Mesenchymal stem cell (in vitro differentiated cells and primary cell): ENCODE measurements at regions not wholly inside any gene's neighbourhood (a gene's known extent, or its start where the extent isn't known, plus 50 kb on each side); places are given as distances from the start of the nearest gene placed in this dataset.

Experiments used
- DNase-seq: peaks from one replicate; pipeline ENCODE4 v3.0.0-alpha.2; 2013
- H2AFZ ChIP-seq: one replicate; pipeline ENCODE4 v1.6.1; 2013; ENCODE audit warnings: low read depth, mild to moderate bottlenecking, control low read depth, inconsistent platforms, low read length, moderate library complexity
- H2AK5ac ChIP-seq: 2 replicates; pipeline ENCODE4 v1.6.1; 2013; ENCODE audit warnings: low read length, moderate library complexity, mild to moderate bottlenecking, inconsistent platforms; ENCODE audit not compliant: severe bottlenecking
- H2BK120ac ChIP-seq: one replicate; pipeline ENCODE4 v1.6.1; 2013; ENCODE audit warnings: low read depth, mild to moderate bottlenecking, inconsistent platforms, low read length, moderate library complexity
- H2BK12ac ChIP-seq, 2 experiments: one replicate each; pipeline ENCODE4 v1.6.1; 2013; ENCODE audit warnings: inconsistent platforms in 2 of 2, low read length in 2 of 2, mild to moderate bottlenecking in 2 of 2, moderate library complexity in 2 of 2, control low read depth in 1 of 2
- H2BK15ac ChIP-seq: one replicate; pipeline ENCODE4 v1.6.1; 2013; ENCODE audit warnings: mild to moderate bottlenecking, low read depth, inconsistent platforms; ENCODE audit not compliant: poor library complexity, severe bottlenecking
- H2BK5ac ChIP-seq: 2 replicates; pipeline ENCODE4 v1.6.1; 2013; ENCODE audit warnings: low read depth, mild to moderate bottlenecking, low read length, control low read depth, inconsistent platforms; ENCODE audit not compliant: poor library complexity, severe bottlenecking
- H3K14ac ChIP-seq, 2 experiments: one replicate each; pipeline ENCODE4 v1.6.1; 2013; ENCODE audit warnings: inconsistent platforms in 2 of 2, low read length in 2 of 2, control low read depth in 1 of 2, mild to moderate bottlenecking in 1 of 2, moderate library complexity in 1 of 2
- H3K18ac ChIP-seq, 2 experiments: one replicate each; pipeline ENCODE4 v1.6.1; 2013; ENCODE audit warnings: inconsistent platforms in 2 of 2, low read length in 2 of 2, control low read depth in 1 of 2, low read depth in 1 of 2, mild to moderate bottlenecking in 1 of 2
- H3K23ac ChIP-seq, 2 experiments: one replicate each; pipeline ENCODE4 v1.6.1; 2013; ENCODE audit warnings: inconsistent platforms in 2 of 2, low read length in 2 of 2, mild to moderate bottlenecking in 2 of 2, moderate library complexity in 2 of 2, control low read depth in 1 of 2
- H3K27ac ChIP-seq: 2 replicates; pipeline ENCODE4 v1.5.1; 2013; ENCODE audit warnings: mild to moderate bottlenecking, moderate library complexity, low read length, control low read depth, inconsistent platforms; ENCODE audit not compliant: poor library complexity, severe bottlenecking
- H3K27me3 ChIP-seq, 2 experiments: 2 replicates each; pipeline versions ENCODE4 v1.6.1 to v1.7.0; 2013; ENCODE audit warnings: low read length in 2 of 2, mild to moderate bottlenecking in 2 of 2, moderate library complexity in 2 of 2, control low read depth in 1 of 2, inconsistent platforms in 1 of 2; ENCODE audit not compliant: control insufficient read depth in 1 of 2, insufficient read depth in 1 of 2
- H3K36me3 ChIP-seq, 2 experiments: 2 replicates each; pipeline versions ENCODE4 v1.6.1 to v1.7.0; 2013; ENCODE audit warnings: low read length in 2 of 2, control low read depth in 1 of 2, inconsistent platforms in 1 of 2, low read depth in 1 of 2, mild to moderate bottlenecking in 1 of 2; ENCODE audit not compliant: insufficient read depth in 2 of 2, control insufficient read depth in 1 of 2
- H3K4ac ChIP-seq, 2 experiments: one replicate each; pipeline ENCODE4 v1.6.1; 2013; ENCODE audit warnings: inconsistent platforms in 2 of 2, low read length in 2 of 2, mild to moderate bottlenecking in 2 of 2, moderate library complexity in 2 of 2, control low read depth in 1 of 2, low read depth in 1 of 2
- H3K4me1 ChIP-seq: 2 replicates; pipeline ENCODE4 v1.6.1; 2013; ENCODE audit warnings: low read depth, low read length, control low read depth; ENCODE audit not compliant: control insufficient read depth, insufficient read depth
- H3K4me2 ChIP-seq: 2 replicates; pipeline ENCODE4 v1.6.1; 2013; ENCODE audit warnings: low read length, mild to moderate bottlenecking, inconsistent platforms; ENCODE audit not compliant: poor library complexity, severe bottlenecking
- H3K4me3 ChIP-seq, 2 experiments: 2 replicates each; pipeline versions ENCODE4 v1.5.1 to v1.7.0; 2013; ENCODE audit warnings: low read length in 2 of 2, mild to moderate bottlenecking in 2 of 2, control low read depth in 1 of 2, low read depth in 1 of 2; ENCODE audit not compliant: insufficient read depth in 1 of 2
- H3K79me1 ChIP-seq: replicated peaks from 2 replicates; pipeline ENCODE4 v1.6.1; 2013; ENCODE audit warnings: mild to moderate bottlenecking, control low read depth, low read length, inconsistent platforms; ENCODE audit not compliant: poor library complexity, severe bottlenecking
- H3K9ac ChIP-seq: 2 replicates; pipeline ENCODE4 v1.7.0; 2013; ENCODE audit warnings: mild to moderate bottlenecking, low read length, moderate library complexity
- H3K9me3 ChIP-seq: 2 replicates; pipeline ENCODE4 v1.7.0; 2013; ENCODE audit warnings: mild to moderate bottlenecking, low read length; ENCODE audit not compliant: control insufficient read depth
- H4K8ac ChIP-seq: one replicate; pipeline ENCODE4 v1.6.1; 2013; ENCODE audit warnings: inconsistent platforms, mild to moderate bottlenecking, low read length, moderate library complexity
- H4K91ac ChIP-seq: one replicate; pipeline ENCODE4 v1.6.1; 2013; ENCODE audit warnings: mild to moderate bottlenecking, low read length, inconsistent platforms
- WGBS: methylation state at CpG from one replicate; pipeline ENCODE4 v1.1.7; 2013; ENCODE audit warnings: mixed read lengths; 5-methylcytosine and 5-hydroxymethylcytosine counted together

DNA sequence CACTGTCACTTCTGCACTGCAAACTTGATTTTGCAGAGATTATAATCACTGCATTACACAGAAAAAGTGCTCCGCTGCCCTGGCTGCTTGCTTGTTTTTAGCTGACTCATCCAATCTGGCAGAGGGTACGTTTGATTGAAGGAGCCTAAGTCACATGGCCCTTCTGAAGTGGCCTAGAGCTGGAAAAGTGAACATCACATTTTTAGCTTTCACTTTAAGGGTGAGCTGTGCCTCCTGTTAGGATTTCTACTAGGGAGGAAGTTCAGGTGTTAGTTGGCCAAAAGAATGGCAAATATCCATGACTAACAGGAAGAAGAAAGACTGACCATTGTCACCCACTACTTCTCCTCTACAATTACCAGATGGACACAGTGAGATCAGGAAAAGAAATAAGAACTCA is 889.1 kb upstream of the MAP3K7 start:
- H3K4me3 ChIP-seq = no peak overlapping the region
- H4K91ac ChIP-seq = no peak overlapping the region
- DNase-seq = peak; percentile 80
- H2BK12ac ChIP-seq = no peak overlapping the region
- no peaks in the 10 kb centered on the region for H3K9me3 ChIP-seq
- H2AK5ac ChIP-seq = no peak overlapping the region
- H3K14ac ChIP-seq = no peak overlapping the region
- H4K8ac ChIP-seq = no peak overlapping the region
- no peak overlapping the region for H2AFZ ChIP-seq
- H3K18ac ChIP-seq = no peak overlapping the region
- H3K4me1 ChIP-seq = no peaks in the 10 kb centered on the region
- H3K4me2 ChIP-seq = no peak overlapping the region
- H3K4ac ChIP-seq = no peak overlapping the region
- H3K79me1 ChIP-seq = no peaks in the 10 kb centered on the region
- no peak overlapping the region for H3K23ac ChIP-seq
- 16% methylated on average over 2 of the region's 2 CpGs for WGBS
- H3K27ac ChIP-seq = peak overlapping the region; percentile 34
- H2BK5ac ChIP-seq = no peak overlapping the region
- no peaks in the 10 kb centered on the region for H3K36me3 ChIP-seq
- H2BK120ac ChIP-seq = no peak overlapping the region
- H3K9ac ChIP-seq = no peak overlapping the region
- no peaks in the 10 kb centered on the region for H3K27me3 ChIP-seq
- H2BK15ac ChIP-seq = no peak overlapping the region

DNA sequence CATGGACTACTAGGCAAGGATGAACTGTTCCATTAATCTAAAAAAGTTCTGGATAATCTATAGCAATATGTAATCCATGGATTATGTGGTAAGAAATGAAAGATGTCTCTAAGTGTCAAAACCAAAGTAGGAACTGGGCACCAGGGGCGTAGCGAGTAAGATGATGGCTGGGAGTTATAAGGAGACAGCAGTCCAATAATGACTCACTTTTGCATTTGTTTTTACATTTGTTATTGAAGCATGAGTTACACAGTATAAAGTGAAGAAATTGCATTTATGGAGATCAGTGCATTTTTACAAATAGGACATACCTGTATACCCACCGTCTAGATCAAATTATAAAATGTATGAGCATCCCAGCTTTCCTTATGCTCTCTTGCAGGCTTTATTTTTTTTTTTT is 878.5 kb upstream of the MAP3K7 start:
- Histone ChIP-seq H3K9ac (no peak overlapping the region), H3K27ac (no peak overlapping the region), H3K18ac (no peak overlapping the region), H3K23ac (no peak overlapping the region), H4K91ac (no peak overlapping the region), H3K4me1 (no peaks in the 10 kb centered on the region), H2AK5ac (no peak overlapping the region), H2AFZ (no peak overlapping the region), H3K9me3 (no peaks in the 10 kb centered on the region), H3K14ac (no peak overlapping the region), H2BK5ac (no peak overlapping the region), H3K4me3 (no peak overlapping the region), H2BK120ac (no peak overlapping the region), H2BK15ac (no peak overlapping the region), H3K79me1 (no peaks in the 10 kb centered on the region), H4K8ac (no peak overlapping the region), H3K27me3 (no peaks in the 10 kb centered on the region), H3K4me2 (no peak overlapping the region), H3K4ac (no peak overlapping the region), H2BK12ac (no peak overlapping the region), H3K36me3 (no peaks in the 10 kb centered on the region)
- DNase-seq = no peak
- 100% methylated on average over 3 of the region's 3 CpGs for WGBS

DNA sequence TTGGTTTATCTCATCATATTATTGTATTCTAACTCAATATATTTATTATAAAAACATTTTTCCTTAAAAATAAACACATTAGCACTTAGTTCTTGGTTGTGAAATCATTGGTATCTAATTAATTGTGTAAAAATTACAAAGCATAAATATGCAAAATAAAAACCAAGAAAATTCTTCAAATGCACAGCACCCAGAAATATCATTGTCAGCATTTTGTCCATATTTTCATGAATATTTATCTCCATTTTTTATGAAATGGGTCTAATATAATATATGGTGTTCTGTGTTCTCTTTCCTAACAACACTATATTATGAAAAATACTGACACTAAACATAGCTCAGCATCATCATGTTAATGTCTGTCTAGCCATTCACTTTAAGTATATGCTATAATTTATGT is 877.8 kb upstream of the MAP3K7 start:
- H2AK5ac ChIP-seq = no peak overlapping the region
- no peak overlapping the region for H3K4ac ChIP-seq
- no peaks in the 10 kb centered on the region for H3K27me3 ChIP-seq
- H3K79me1 ChIP-seq = no peaks in the 10 kb centered on the region
- H3K18ac ChIP-seq = no peak overlapping the region
- no peak overlapping the region for H3K4me3 ChIP-seq
- H3K27ac ChIP-seq = no peak overlapping the region
- no peak overlapping the region for H4K91ac ChIP-seq
- DNase-seq = no peak
- H2AFZ ChIP-seq = no peak overlapping the region
- no peaks in the 10 kb centered on the region for H3K36me3 ChIP-seq
- no peak overlapping the region for H3K9ac ChIP-seq
- H3K9me3 ChIP-seq = no peaks in the 10 kb centered on the region
- no peak overlapping the region for H3K23ac ChIP-seq
- H4K8ac ChIP-seq = no peak overlapping the region
- H3K4me2 ChIP-seq = no peak overlapping the region
- H2BK5ac ChIP-seq = no peak overlapping the region
- no peak overlapping the region for H2BK120ac ChIP-seq
- no peak overlapping the region for H2BK12ac ChIP-seq
- no peak overlapping the region for H2BK15ac ChIP-seq
- no peak overlapping the region for H3K14ac ChIP-seq
- no peaks in the 10 kb centered on the region for H3K4me1 ChIP-seq

DNA sequence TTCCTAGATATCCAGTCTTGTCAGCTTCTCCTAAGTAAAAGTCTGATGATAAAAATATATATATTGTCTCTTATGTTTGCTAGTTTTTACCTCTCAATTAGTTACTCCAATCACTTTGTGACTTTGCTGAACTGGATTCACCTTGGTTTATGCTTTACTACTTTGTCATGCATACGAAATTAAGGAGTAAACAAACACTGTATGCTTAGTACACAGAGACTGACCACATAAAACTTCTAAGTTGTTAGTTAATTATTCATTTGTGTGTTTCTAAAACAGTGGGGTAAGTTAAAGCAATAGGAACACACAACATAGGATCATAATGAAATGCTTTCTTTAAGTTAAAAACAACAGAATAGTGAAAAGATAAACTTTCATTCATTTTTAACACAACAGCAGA is 877.3 kb upstream of the MAP3K7 start:
- WGBS = no CpG with 5 or more reads among the region's 1 CpG
- H3K4me2 ChIP-seq = no peak overlapping the region
- H3K9ac ChIP-seq = no peak overlapping the region
- H3K18ac ChIP-seq = no peak overlapping the region
- no peak for DNase-seq
- H4K8ac ChIP-seq = no peak overlapping the region
- H2AFZ ChIP-seq = no peak overlapping the region
- H3K14ac ChIP-seq = no peak overlapping the region
- no peak overlapping the region for H3K27ac ChIP-seq
- no peak overlapping the region for H2BK5ac ChIP-seq
- no peak overlapping the region for H2BK120ac ChIP-seq
- H3K36me3 ChIP-seq = no peaks in the 10 kb centered on the region
- no peaks in the 10 kb centered on the region for H3K4me1 ChIP-seq
- H3K4ac ChIP-seq = no peak overlapping the region
- H2BK15ac ChIP-seq = no peak overlapping the region
- no peaks in the 10 kb centered on the region for H3K9me3 ChIP-seq
- H2AK5ac ChIP-seq = no peak overlapping the region
- H3K4me3 ChIP-seq = no peak overlapping the region
- no peak overlapping the region for H2BK12ac ChIP-seq
- no peaks in the 10 kb centered on the region for H3K27me3 ChIP-seq
- H3K23ac ChIP-seq = no peak overlapping the region
- H4K91ac ChIP-seq = no peak overlapping the region
- H3K79me1 ChIP-seq = no peaks in the 10 kb centered on the region
